CD4-positive, alpha-beta T cell treated with Interleukin-6 for 4 hours (primary cell): ENCODE measurements at regions not wholly inside any gene's neighbourhood (a gene's known extent, or its start where the extent isn't known, plus 50 kb on each side); places are given as distances from the start of the nearest gene placed in this dataset.
"Not testable (repeated sequence)": the region's sequence is repeated elsewhere in the genome, so short reads cannot be mapped to it uniquely, and the experiment has no call there.

Source experiments
- DNase-seq: peaks from one replicate; pipeline ENCODE4 v3.0.0-alpha.2; 2020; ENCODE audit warnings: mixed read lengths

DNA sequence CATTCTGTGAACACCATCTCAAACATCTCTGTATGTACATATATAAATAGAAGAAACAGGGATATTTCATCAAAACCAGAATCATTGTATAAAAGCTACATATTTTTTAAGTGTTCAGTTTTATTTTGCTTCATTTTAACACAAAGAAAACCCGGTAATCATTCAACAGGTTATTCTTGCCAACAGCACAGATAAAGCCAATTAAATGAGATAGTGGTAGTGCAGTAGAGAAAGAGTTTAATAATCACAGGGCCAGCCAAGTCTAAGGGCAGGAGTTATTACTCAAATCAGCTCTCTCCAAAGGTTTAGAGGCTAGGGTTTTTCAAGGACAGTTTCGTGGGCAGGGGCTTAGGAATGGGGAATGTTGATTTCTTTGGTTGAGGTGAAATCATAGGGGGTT is 261.0 kb upstream of the KIF2A start:
- DNase-seq = no peak

- DNase-seq = no peak
Measured at GRCh38 chr5:62046191-62046590, 259.8 kb upstream of the KIF2A start.

GRCh38 chr5:62051747-62052146 is 254.3 kb upstream of the KIF2A start:
- DNase-seq = no peak

- DNase-seq = no peak
Measured at GRCh38 chr5:62059960-62060359, 246.0 kb upstream of the KIF2A start.

DNA sequence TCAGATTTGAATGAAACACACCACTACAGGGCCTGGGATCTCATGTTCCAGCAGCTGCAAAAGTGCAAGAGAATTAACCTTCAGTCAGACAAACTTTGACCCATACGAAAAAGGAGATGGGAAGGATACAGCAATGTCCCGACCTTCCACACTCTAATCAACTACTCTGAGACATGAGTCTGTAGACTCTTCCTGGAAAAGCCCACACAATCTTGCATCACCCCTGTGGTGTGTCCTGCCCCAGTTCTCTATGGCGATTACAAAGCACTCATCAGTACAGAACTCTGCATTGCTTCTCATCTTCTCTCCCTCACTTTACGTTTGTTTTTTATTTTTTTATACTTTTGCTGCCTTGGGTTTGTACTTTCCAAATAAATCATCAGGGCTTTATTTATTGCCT is 241.0 kb upstream of the KIF2A start:
- DNase-seq = no peak

DNA sequence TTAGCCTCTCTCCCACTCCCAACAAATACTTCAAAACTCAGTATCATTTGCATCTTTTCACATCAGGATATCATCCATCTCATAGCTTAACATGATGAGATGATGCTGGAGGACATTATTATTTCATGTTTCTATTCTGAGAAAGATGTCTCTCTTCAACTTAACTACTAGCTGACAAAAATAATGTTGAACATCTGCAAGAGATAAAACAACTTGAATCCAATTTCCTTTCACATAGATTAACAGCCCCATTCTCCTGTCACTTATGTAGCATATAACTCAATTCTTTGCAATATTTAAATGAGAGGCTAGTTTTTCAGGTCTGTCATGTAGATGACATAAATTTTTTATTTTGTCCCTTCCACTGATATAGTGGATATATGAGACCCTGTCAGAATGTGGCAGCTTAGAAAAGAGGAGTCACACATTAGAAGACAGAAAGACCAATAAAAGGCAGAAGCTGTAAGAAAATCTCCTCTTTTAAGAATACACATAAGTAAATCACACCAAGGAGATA is 239.2 kb upstream of the KIF2A start:
- DNase-seq = no peak

DNA sequence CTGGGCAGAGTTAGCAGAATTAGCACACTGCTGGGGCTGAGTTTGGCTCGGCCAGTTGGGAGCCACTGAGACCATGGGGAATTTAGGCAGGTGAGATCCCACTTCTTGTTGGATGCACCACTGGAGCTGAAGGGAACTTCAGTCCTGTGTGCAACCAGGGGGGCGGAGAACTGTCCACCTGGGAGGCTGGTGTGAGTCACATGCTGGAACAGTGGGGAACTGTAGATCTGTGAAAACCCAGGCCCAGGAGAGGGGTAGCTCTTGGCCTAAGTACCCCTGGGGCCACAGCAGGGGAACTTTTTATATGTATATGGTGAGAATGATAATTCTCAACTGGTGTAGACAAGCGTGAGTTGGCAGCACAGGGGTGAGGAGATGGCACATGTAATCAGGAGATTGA is 237.5 kb upstream of the KIF2A start:
- no peak for DNase-seq

DNA sequence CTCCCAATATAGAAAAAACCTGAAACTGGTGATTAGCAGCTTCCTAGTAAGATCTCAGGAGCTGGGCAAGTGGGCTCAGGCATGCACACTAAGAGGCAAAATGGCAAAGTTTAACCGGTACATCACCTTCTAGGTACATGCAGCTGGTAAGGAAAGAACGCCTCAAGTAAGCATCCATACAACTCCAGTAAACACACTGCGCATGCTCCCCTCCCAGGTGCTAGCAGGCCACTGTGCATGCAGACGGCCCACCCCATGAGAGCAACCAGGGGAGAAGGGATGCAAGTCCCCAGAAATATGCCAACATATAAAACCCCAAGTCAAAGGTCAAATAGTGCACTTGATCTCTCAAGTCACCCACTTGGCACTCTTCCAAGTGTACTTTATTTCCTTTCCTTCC is 228.6 kb upstream of the KIF2A start:
- DNase-seq = no peak

DNA sequence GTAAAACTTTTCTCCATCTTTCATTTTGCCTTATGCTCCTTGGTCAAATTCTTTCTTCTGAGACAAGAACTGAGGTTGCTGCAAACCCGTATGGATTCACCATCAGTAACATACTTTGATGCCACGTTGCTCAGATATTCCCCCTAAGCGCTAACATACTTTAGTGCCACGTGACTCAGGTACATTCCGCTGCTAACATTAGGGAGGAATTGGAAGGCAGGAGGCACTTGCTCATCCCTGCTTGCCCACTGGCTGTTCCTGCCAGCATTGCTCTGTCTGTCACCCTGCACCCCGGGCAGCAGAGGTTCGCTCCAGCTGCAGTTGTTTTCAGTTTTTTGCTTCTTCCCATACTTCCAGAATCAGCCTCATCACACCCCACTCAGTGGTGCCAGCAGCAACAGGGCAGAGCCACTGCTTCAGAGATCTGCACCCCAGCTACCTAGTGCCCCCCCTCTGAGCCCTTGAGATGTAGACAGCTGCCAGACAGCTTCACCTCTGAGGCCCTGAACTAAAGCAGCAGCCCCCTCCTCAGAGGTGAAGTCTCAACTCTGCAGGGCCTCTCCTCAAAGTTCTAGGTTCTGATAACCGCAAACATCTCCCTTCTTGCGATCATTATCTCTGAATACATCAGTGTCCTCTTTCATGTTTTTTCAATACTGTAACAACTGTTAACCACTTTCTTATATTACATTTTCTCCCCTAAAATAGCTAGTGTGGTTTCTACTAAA is 228.0 kb upstream of the KIF2A start:
- no peak for DNase-seq

GRCh38 chr5:62082370-62082801 is 223.6 kb upstream of the KIF2A start:
- no peak for DNase-seq

DNA sequence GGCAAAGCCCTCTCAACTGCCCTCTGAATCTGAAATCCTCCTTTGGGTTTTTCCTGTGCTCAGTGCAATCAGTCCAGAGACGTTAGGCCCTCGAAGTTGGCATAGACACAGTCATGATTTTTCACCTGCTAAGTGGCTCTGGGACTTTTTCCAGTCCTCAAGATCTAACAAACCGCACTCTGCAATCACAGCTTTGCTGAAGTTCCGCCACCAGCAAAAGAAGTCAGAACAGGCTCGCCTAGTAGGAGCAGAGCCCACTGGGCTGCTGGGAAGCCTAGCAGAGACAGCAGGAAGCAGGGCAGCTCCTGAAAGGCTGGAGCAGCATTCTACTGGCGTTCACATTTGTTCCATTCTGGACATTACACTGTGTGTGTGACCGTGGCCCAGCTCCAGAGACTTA is 222.8 kb upstream of the KIF2A start:
- DNase-seq = no peak

DNA sequence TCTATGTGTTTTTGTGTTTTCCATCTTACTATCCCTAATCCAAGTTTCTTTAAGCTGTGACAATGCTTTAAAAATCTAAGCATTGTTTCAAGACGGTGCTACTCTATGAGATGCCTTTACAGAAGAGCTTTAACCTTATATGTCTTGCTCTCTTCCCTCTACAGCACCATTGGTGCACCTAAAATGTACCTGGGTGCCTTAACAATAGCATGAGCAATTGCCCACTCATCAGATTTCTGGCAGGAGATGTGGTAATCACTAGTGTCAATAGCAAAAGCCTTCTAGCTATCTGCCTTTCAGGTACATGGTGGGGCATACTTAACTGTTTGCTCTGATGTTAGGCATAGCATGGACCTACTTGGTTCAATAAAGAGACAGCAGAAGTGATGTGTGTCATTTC is 222.3 kb upstream of the KIF2A start:
- DNase-seq = no peak

GRCh38 chr5:62084391-62084790 is 221.6 kb upstream of the KIF2A start:
- DNase-seq = no peak

DNA sequence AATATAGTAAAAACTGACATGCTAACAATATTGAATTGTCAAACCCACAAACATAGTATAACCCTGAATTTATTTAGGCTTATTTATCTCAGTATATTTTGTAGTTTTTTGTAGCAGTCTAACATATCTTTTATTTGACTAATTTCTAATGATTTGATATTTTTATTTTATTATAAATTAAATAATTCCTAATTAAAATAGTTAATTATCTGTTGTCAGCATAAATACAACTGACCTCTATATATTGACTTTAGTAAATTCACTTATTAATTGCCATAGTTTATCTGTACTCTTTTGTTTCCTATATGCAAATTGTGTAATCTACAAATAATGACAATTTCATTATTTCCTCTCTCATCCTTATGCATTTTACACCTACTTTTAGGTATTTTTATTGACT is 215.1 kb upstream of the KIF2A start:
- no peak for DNase-seq

- no peak for DNase-seq
Measured at GRCh38 chr5:62093411-62093810, 212.6 kb upstream of the KIF2A start.

GRCh38 chr5:62093976-62094375 is 212.0 kb upstream of the KIF2A start:
- no peak for DNase-seq

DNA sequence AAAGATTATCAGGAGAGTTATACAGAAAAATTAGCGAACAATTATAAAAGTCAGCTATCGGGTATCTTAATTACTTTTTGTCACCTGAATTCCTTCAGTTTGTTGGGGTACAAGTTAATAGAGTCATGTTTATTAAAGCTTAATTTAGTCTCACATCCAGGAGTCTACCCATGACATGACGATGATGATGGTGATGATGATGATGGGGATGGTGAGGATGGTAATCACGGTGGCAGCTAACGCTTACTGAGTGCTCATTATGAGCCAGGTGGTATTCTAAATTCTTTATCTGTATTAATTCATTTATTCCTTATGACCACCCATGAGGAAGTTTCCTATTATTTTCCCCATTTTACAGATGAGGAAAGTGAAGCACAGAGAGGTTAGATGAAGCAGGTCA is 208.6 kb upstream of the KIF2A start:
- DNase-seq = no peak

DNA sequence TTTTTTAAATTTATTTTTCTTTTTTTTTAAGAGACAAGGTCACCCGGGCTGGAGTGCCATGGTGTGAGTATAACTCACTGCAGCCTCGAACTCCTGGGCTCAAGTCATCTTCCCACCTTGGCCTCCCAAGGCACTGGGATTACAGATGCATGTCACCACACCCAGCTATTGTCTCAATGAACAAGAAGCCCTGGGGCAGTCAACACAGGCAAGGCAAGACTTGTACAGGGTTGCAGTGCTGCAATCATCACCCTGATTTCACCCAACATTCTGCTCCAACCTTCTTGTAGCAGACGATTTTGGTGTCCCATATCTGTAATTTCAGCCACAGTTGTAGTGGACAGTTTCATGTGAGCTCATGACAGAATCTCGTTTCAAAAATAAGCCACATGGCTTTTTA is 205.8 kb upstream of the KIF2A start:
- DNase-seq = no peak

DNA sequence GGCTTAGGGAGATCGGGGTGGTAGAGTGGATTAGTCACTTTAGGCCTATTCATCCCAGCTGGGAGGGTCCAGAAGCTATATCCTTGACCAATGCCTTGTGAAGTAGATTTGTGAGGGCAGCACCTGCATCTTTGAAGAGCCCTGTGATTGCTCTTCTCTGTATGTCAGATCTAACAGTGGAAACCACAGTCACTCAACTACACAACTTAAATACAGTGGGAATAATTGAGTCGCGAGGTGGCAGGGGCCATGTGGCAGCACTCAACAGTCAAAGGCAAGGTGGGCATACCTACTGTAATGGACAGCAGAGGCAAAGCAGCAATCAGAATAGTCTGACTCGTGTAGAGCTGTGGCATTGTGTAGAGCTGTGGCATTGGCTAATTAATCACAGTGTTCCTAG is 202.1 kb upstream of the KIF2A start:
- DNase-seq = not testable (repeated sequence)

DNA sequence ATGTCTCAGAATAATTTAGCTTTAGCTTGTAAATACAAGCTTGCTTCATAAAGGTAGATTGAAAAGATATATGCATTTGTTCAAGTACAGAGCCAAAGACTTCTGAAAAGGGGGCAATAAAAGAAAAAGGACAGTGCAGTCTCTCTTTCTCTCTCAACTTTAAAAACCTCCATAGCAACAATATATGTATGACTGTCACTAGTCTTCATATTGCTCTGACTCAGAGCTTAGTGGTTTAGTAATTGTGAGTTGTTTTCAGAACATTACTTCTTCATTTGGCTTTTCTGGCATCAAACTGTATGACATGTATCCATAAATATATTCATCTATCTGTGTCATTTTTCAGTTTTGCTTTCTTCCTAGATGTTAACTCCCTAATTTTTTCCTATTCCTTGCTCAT is 194.6 kb upstream of the KIF2A start:
- DNase-seq = no peak

DNA sequence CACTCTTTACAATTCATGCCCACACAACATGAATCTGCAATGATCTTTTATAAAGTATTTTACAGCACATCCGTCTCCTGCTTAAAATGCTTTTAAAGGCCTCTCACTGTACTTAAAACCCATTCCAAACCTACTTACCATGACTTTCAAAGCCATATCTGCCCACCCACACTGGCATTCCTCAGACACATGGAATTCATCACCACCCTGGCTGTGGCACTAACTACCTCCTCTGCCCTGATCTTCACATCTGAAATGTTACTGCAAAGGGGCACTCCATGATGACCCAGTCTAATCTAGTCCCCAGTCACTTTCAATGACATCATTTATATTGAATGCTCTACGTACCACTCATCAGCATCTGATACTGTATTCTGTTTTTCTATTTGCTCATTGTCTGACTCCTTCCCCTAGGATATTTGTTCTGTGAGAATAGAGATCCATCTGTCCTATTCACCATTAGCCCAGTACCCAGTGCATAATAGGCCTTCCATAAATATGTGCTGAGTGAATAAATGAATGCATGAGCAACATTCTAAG is 193.2 kb upstream of the KIF2A start:
- DNase-seq = no peak

GRCh38 chr5:62115014-62115413 is 191.0 kb upstream of the KIF2A start:
- DNase-seq = no peak

DNA sequence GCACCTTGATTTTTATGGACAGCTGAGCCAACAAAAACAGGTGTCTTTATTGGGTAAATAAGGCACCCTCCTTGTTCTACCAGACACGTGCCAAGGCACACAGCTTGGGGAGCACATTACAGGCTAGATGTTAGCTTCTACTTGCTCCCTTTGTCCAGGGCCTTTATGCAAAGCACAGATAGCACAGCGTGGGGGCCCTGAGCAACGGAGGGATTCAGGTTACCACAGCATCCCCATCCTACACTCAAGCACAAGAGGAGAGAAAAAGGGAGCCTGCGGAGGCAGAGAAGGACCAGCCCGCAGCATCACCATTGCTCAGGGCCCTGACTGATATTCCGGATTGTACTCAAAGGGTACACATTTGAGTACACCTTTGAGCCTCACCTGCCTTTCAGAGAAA is 181.7 kb upstream of the KIF2A start:
- DNase-seq = no peak

DNA sequence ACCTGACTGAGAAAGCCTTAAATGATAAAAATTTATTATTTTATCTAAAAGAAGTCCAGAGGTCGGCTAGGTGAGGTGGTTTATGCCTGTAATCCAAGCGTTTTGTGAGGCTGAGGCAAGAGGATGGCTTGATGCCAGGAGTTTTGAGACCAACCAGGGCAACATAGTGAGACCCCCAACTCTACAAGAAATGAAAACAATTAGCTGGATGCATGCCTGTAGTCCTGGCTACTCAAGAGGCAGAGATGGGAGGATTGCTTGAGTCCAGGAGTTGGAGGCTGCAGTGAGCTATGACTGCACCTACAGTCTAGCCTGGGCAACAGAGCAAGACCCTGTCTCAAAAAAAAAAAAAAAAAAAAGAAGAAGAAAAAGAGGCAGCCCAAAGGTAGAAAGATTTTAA is 179.9 kb upstream of the KIF2A start:
- no peak for DNase-seq
